Astrocyte of the hippocampus (primary cell): ENCODE measurements at regions not wholly inside any gene's neighbourhood (a gene's known extent, or its start where the extent isn't known, plus 50 kb on each side); places are given as distances from the start of the nearest gene placed in this dataset.

Source experiments
- DNase-seq: peaks from one replicate; pipeline ENCODE4 v3.0.0; 2011; ENCODE audit warnings: low read depth, low spot score

- DNase-seq = no peak
Measured at GRCh38 chr5:133713209-133713608, 100.9 kb upstream of the FSTL4 start.

DNA sequence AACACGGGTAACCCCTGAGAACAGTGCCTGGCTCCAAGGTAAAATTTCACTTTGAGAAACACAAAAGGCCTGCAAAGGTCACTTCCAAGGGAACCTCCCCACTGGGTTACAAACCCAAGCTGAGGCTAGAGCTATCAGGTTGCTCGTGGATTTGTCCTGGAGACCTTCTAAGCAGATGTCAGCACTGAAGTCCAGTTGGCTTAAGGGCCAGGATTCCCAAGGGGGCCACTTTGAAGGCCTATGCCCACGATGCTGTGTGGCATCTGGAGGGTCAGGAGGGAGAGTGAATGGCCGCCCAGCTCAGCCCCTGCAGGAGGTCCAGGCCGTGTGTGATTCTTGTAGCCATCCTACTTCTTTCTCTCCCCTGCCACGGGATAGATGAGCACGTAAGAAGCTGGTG, 100.2 kb upstream of the FSTL4 start:
- no peak for DNase-seq

DNA sequence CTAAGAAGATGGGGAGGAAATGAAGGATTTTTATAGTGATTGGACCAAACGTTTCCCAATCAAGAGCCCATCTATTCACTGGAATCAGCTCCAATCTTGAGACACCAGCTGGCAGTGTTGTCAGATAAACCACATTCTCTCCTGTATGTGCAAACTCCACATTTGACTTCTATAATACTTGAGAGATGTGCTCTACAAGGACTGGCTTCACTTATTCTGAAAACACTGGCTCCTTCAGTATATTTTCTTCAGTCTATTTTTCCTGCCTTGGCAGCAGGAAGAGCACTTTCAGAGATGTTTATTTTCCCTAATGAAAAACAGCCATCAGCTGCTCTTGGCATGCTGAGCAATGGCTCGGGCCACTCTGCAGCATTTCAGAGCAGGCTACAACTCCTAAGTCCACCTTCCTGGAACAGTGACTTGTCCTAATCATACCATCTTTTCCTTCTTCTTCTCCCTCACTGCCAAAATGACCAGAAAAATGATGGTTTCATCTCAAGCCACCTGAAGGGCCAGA, 96.9 kb upstream of the FSTL4 start:
- DNase-seq = no peak

DNA sequence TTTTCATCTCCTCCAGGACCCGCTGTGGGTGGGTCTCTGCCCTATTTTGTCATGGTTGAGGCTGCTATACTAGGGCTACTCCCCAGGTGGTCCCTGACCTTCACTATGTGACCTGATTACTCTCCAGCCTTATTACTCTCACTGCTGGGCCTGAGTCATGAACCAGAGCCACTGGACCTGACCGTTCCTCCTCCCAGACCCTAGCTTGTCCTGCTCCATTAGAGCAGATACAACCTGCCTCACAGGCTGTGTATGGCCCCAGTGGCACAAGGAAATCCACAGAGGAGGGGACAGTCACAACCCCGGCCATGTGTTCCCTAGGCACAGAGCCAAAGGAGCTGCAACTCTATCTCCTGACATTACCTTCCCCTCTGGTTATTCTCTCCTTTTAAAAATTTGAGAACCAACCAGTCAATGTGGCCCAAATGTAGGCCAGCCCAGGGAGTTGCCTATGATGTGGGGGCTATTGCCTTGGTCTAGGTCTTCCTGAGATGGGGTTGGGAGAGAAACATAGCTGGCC, 96.0 kb upstream of the FSTL4 start:
- no peak for DNase-seq

- DNase-seq = no peak
Measured at GRCh38 chr5:133707629-133708028, 95.3 kb upstream of the FSTL4 start.

GRCh38 chr5:133706506-133707430, 94.4 kb upstream of the FSTL4 start:
- DNase-seq = no peak

- DNase-seq = no peak
Measured at GRCh38 chr5:133705331-133705730, 93.0 kb upstream of the FSTL4 start.

DNA sequence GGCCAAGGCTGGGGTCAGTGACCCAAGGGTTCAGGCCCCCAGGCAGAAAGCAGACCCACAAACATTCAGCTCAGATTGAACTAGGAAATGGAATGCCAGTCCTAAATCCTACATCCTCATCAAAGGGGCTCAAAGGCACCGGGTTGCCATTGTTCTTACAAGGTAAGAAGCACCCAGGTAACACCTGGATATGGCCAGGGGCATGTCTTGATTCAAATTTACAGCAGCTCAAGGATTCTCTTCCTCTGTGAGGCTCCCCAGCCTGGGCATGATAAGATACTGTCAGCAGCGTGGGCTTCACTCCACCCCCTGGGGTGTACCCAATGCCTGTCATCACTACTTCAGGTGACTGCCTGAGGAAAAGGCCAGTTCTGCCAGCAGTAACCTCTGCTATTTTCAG, 92.1 kb upstream of the FSTL4 start:
- no peak for DNase-seq

- DNase-seq = no peak
Measured at GRCh38 chr5:133703935-133704334, 91.6 kb upstream of the FSTL4 start.

GRCh38 chr5:133702791-133703770, 90.7 kb upstream of the FSTL4 start:
- no peak for DNase-seq

- no peak for DNase-seq
Measured at GRCh38 chr5:133701871-133702270, 89.5 kb upstream of the FSTL4 start.

- DNase-seq = no peak
Measured at GRCh38 chr5:133700251-133700650, 87.9 kb upstream of the FSTL4 start.

DNA sequence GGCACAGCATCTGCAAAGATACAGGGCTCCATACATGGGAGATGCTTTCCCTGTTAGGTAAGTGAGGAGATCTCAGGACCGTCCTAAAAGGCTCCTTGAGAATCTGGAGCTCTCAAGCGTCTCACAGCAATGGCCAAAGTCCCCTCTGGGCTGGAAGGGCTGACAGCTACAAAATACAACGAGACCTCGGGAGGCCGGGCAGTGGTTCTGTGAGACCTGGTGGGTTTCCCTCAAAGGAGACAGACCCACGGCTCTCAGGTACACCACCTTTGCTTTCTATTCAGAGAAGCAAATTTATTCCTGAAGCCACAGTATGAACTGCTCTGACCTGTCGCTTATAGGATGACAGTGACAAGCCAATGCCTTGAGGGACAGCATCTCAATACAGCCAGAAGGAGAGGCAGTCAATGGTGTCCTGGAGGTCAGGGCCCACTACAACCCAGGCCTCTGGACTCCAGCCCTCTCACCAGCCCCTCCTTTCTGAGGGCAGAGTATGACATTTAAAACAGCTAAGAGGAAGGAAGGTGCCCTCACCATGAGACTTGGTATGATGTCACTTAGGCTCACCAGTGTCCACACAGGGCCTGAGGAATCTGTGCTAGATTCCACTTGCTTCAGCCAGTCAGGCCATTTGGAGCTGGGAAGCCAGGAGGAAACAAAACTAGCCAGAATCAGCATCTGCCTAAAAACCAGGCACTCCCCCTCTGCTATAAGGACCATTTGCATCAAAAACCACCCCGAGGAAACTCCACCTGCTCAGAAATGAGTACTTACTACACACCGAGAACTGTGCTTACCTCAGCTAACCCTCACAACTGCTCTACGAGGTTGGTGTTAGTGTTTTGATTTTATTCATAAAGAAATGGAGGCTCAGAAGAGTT, 86.5 kb upstream of the FSTL4 start:
- DNase-seq = no peak

DNA sequence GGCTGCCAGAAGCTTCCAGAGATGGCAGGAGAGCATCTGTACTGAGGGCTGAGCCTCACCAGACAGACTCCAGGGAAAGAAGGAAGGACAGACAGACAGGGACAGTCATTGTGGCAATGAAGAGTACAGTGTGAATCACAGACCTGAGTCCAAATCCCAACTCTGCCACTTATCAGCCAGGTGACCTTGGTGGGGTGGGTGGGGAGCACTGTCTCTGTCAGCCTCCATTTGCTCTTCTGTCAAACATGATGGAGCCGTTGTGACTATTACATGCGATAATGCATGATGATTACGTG, 85.9 kb upstream of the FSTL4 start:
- DNase-seq = no peak

- no peak for DNase-seq
Measured at GRCh38 chr5:133697536-133698258, 85.4 kb upstream of the FSTL4 start.

- DNase-seq = no peak
Measured at GRCh38 chr5:133696782-133697507, 84.6 kb upstream of the FSTL4 start.

DNA sequence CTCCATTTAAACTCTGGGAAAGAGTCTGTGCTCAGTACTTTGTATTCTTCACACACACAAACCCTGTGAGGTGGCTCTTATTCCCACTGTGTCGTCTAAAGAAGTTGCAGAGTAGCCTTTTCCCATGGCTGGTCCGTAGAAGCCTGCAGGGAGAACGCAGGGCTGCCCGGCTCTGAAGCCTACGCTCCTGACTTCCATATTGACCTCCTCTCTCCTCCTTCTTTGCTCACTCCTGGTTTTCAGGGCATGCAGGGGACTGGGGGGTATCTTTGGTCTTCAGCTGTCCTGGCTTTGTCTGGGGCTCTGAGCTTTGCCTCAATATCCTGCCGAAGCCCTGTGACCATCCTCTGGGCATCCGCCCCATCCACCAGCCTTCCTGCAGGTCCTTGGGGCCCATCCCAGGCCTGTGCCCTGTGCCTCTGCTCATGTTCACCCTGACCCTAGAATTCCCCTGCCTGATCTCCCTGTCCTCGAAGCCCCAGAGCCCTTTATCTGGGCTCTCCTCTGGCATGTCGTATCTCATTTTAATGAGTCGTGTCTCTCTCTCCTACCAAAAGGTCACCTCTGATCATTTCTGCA, 83.8 kb upstream of the FSTL4 start:
- DNase-seq = no peak

DNA sequence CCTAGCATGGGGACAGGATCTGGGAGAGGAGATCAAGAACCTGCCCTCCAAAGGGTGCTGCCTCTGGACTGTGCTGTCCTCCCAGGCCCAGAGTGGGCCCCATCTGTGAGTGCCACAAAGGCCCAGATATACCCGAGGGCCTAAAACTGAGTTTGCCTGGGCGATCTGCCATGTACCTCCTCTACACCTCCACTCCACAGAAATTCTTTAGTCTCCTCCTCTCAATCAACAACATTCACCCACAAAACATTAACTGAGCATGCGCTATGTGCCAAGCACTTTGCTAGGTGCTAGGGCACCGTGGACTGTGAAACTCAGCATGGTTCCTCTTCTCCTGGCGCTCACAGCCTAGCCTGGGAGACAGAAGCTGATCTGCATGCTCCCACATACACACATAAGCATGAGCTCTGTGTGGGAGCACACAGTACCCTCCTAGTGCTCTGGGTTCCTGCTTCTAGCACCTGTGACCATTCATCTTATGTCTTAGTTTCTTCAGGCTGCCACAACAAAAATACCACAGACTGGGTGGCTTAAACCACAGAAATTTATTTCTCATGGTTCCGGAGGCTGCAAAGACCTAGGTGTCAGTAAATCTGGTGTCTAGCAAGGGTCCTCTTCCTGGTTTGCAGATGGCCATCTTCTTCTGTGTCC, 82.0 kb upstream of the FSTL4 start:
- no peak for DNase-seq

- DNase-seq = peak; percentile 25
Measured at GRCh38 chr5:133691448-133691847, 79.1 kb upstream of the FSTL4 start.
